OCI-LY3 (cell line): ENCODE measurements at regions not wholly inside any gene's neighbourhood (a gene's known extent, or its start where the extent isn't known, plus 50 kb on each side); places are given as distances from the start of the nearest gene placed in this dataset.

Source experiments
- CTCF ChIP-seq: fragments of 200-600, 300-600 bp; sonication (generic); IDR thresholded peaks from 2 replicates; pipeline ENCODE4 v1.5.1; 2014; ENCODE audit warnings: antibody characterized with exemption, low read length, low read depth
- EZH2phosphoT487 ChIP-seq: fragments of 200-600 bp; shearing (Covaris generic); IDR thresholded peaks from 2 replicates; pipeline ENCODE4 v1.6.1; 2018; ENCODE audit warnings: antibody characterized with exemption, mixed run types, low read depth

GRCh38 chr2:189379287-189379630, 62.0 kb upstream of the WDR75 start:
- TF ChIP-seq CTCF, result no peak
- TF ChIP-seq EZH2phosphoT487, result no peak
